Mucosa of rectum (tissue), 2 donors: ENCODE measurements at regions not wholly inside any gene's neighbourhood (a gene's known extent, or its start where the extent isn't known, plus 50 kb on each side); places are given as distances from the start of the nearest gene placed in this dataset.
A peak's percentile ranks its signal among the peaks of the same experiment; 100 is the strongest.

ENCODE experiments used
- H3K27ac ChIP-seq, 2 donors: one replicate each; pipeline ENCODE4 v1.7.0; 2013; ENCODE audit warnings: inconsistent platforms in 2 of 2, low read depth in 2 of 2, low read length in 2 of 2
- H3K27me3 ChIP-seq, 2 donors: one replicate each; pipeline ENCODE4 v1.7.0; 2013; ENCODE audit warnings: low read length in 2 of 2; ENCODE audit not compliant: control insufficient read depth in 2 of 2, insufficient read depth in 2 of 2
- H3K36me3 ChIP-seq, 2 donors: one replicate each; pipeline ENCODE4 v1.7.0; 2013; ENCODE audit warnings: low read length in 2 of 2; ENCODE audit not compliant: control insufficient read depth in 2 of 2, insufficient read depth in 2 of 2
- H3K4me1 ChIP-seq, 2 donors: one replicate each; pipeline ENCODE4 v1.7.0; 2013; ENCODE audit warnings: low read length in 2 of 2, mild to moderate bottlenecking in 1 of 2; ENCODE audit not compliant: control insufficient read depth in 2 of 2, insufficient read depth in 2 of 2
- H3K4me3 ChIP-seq, 2 donors: one replicate each; pipeline ENCODE4 v1.7.0; 2013; ENCODE audit warnings: low read length in 2 of 2
- H3K9ac ChIP-seq, 2 donors: one replicate each; pipeline ENCODE4 v1.7.0; 2013; ENCODE audit warnings: low read length in 2 of 2, low read depth in 1 of 2, mild to moderate bottlenecking in 1 of 2
- H3K9me3 ChIP-seq, 2 donors: one replicate each; pipeline ENCODE4 v1.7.0; 2013; ENCODE audit warnings: low read length in 2 of 2; ENCODE audit not compliant: control insufficient read depth in 2 of 2
- donor health status: healthy.
- donor health status: Normal muscosa, but diverticular disease.

DNA sequence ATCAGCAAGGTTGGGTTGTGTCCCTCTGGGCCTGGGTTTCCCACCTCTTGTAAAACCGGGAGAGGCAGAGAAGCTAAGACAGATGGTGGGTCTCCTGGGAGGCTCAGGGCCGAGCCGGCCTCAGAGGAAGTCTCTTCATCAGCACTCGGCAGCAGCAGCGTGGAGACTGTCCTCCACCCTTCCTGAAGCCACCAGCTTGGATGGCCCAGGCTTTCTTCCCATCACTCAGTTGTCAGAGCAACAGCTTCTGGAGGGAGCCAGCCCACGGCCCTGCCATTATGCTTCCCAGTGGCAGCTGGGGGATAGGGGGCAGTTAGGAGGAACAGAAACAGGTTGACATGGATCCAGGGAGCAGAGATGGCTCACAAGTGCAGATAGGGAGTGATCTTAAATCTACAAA is 191.0 kb downstream of the KATNAL1 start:
- H3K9ac ChIP-seq: no peak overlapping the region
- H3K9me3 ChIP-seq: no peaks in the 10 kb centered on the region
- no peak overlapping the region for H3K27ac ChIP-seq
- H3K4me1 ChIP-seq: peaks cover 13 to 15% of the 10 kb centered on the region in 2 donors
- H3K27me3 ChIP-seq: no peaks in the 10 kb centered on the region
- no peaks in the 10 kb centered on the region for H3K36me3 ChIP-seq
- no peak overlapping the region for H3K4me3 ChIP-seq

DNA sequence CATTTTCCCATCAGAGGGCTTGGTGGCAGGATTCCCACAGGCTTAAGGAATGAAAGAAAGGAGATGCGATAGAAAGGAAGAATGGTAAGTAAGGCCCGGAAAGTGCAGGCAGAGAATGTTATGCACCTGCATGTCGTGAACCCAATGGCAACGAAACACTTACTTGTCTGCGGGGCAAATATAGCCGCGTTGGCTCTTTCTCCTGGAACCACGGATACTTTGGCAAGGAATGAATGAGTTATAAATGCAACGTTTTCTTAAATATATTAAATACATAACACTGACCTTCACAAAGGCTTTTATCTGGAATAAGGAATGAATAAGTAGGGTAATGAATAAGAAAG is 192.1 kb downstream of the KATNAL1 start:
- Histone ChIP-seq H3K4me1 (peaks cover 13 to 15% of the 10 kb centered on the region in 2 donors), H3K9me3 (no peaks in the 10 kb centered on the region), H3K27ac (no peak overlapping the region), H3K36me3 (no peaks in the 10 kb centered on the region), H3K9ac (peak overlapping the region; percentile 68 to 72), H3K27me3 (no peaks in the 10 kb centered on the region), H3K4me3 (peak overlapping the region; percentile 54 to 71)

DNA sequence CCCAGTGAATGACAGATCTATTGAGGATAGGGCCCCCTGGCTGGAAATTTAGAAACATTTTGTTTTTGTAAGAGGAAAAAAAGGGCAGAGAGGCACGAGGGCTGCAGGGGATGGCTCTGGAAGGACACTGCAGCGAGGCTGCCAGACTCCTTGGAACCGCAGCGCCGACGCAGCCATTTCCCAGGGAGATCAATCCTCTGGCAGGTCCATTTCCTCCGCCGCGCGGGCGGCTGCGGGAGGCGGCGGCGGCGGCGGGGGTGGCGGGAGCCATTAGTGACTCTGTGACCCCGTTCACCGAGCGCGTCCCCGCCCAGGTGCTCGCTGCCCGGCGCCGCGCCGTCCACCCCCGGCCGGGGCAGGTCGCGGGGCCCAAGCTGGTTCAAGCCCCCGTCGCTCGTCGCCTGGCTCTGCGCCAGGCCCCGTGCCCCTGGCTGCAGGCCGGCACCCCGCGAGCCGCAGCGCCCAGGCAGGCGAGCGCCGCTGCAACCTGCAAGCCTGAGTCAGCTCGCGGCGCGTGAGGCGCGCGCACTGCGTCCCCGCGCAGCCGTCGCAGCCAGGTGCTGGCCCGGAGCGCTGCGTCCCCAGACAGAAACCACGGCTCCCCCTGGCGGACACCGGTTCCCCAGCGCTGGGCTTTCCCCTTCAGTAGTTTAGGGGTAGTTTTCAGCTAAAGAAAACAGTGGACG is 192.6 kb downstream of the KATNAL1 start:
- Histone ChIP-seq H3K9ac (peak overlapping the region; percentile 68 to 72), H3K27ac (peak overlapping the region; percentile 75 to 83), H3K4me3 (peak overlapping the region; percentile 54 to 71), H3K9me3 (no peaks in the 10 kb centered on the region), H3K36me3 (no peaks in the 10 kb centered on the region), H3K27me3 (no peaks in the 10 kb centered on the region), H3K4me1 (peaks cover 9 to 15% of the 10 kb centered on the region in 2 donors)

DNA sequence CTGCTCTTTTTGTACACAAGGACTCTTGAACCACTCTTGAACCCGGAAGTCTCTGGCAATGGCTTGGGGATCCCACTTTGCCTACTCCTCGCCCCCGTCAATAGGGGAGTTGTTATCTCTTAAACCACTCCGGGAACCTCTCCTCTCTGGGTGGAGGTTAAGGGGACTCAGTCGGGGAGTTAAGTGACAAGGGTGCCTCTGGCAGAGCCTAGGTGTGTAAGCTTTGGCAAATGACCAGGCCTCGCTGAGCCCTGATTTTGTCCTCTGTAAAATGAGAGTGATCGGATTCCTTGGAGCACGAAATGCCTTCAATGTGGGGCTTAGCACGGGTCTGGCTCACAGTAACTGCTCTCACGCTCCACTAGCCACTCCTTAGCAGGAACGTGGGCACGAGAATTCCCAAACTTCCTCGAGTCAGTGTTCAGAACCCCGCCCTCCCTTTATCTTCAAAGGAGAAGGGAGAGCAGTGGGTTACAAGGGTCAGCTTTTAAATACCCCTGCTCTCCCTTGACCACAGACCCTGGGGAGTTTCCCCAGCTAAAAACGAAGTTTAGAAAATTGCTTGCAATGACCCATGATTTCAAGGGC is 193.3 kb downstream of the KATNAL1 start:
- no peaks in the 10 kb centered on the region for H3K36me3 ChIP-seq
- no peaks in the 10 kb centered on the region for H3K9me3 ChIP-seq
- H3K4me1 ChIP-seq: peaks cover 10 to 20% of the 10 kb centered on the region in 2 donors
- peak overlapping the region; percentile 75 to 83 for H3K27ac ChIP-seq
- H3K9ac ChIP-seq: peak overlapping the region; percentile 68 to 72
- no peaks in the 10 kb centered on the region for H3K27me3 ChIP-seq
- H3K4me3 ChIP-seq: peak overlapping the region; percentile 54 to 71

DNA sequence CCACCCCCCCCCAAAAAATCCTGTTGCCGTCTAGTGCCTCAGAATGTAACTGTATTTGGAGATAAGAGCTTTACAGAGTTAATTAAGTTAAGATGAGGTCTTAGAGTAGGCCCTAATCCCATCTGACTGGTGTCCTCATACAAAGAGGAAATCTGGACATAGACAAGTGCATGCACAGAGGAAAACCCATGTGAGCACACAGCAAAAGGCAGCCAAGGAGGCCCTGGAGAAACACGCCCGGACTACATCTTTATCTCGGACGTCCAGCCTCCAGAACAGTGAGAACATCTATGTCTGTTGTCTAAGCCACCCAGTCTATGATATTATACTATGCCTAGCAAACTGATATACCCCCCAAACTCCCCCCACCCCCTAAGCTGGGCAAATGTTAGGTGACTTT is 193.8 kb downstream of the KATNAL1 start:
- H3K36me3 ChIP-seq: no peaks in the 10 kb centered on the region
- H3K27ac ChIP-seq: peak overlapping the region; percentile 75 to 83
- H3K4me3 ChIP-seq: no peak overlapping the region
- peak overlapping the region; percentile 42 to 72 for H3K9ac ChIP-seq
- H3K9me3 ChIP-seq: no peaks in the 10 kb centered on the region
- H3K4me1 ChIP-seq: peaks cover 11 to 25% of the 10 kb centered on the region in 2 donors
- no peaks in the 10 kb centered on the region for H3K27me3 ChIP-seq

DNA sequence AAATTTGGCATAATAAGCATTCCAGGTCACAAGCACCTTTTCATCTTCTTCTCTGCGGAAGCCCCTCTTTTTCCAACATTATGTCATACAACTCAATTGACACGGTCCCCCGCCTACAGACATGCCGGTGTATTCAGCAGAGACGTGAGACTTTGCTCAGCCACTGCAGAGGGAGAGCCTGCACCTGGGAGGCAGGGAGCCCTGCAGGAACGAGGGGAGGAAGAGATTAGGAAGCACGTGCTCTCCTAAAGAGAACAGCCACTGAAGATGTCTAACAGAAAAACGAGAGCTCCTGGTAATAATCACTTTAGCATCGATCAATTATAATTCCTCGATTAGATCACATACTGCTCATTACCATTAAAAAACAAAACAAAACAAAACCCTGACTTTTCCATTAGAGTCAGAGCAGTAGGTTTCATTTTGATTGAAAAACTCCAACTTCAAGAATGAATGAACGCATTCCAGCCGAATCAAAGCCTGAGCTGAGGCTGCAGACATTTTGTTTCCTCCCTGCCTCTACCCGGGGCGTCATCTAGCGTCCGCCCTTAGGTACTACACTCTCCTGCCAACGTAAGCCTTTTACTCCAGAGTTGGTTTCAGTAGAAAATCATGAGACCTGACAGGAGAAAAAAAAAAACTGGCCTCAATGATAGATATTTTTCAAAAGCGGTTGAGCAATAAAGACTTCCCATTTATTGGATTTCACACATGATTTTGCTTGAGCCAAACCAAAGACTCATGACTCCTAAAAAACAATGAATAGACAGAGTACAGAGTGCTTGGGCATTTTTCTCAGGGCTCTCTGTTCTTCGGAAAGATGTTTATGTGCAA is 194.5 kb downstream of the KATNAL1 start:
- H3K27me3 ChIP-seq: no peaks in the 10 kb centered on the region
- peak overlapping the region; percentile 75 to 83 for H3K27ac ChIP-seq
- no peaks in the 10 kb centered on the region for H3K9me3 ChIP-seq
- H3K4me3 ChIP-seq: peak overlapping the region in 1 of 2 donors; percentile 2
- H3K4me1 ChIP-seq: peaks cover 17 to 30% of the 10 kb centered on the region in 2 donors
- H3K9ac ChIP-seq: peak overlapping the region in 1 of 2 donors; percentile 72
- H3K36me3 ChIP-seq: no peaks in the 10 kb centered on the region

DNA sequence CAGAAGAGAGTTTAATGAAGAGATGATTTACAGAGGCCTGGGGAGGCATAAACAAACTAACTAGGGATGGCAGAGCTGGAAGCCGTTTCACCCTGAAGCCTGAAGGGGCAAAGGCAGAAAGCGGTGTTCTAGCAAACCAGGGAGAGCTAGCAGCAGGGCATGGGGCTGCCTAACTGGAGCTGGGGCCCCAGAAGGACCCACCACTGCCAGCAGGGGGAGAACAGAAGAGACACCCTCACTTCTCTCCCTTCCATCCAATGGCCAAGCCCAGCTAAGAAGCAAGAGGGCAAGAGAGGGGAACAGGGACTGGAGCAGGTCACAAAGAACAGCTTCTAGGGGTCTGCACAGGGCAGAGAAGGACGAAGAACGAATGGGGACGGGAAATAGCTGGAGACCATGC is 195.5 kb downstream of the KATNAL1 start:
- Histone ChIP-seq H3K4me1 (peaks cover 17 to 30% of the 10 kb centered on the region in 2 donors), H3K9me3 (no peaks in the 10 kb centered on the region), H3K27ac (no peak overlapping the region), H3K27me3 (no peaks in the 10 kb centered on the region), H3K9ac (no peak overlapping the region), H3K4me3 (no peak overlapping the region), H3K36me3 (no peaks in the 10 kb centered on the region)

DNA sequence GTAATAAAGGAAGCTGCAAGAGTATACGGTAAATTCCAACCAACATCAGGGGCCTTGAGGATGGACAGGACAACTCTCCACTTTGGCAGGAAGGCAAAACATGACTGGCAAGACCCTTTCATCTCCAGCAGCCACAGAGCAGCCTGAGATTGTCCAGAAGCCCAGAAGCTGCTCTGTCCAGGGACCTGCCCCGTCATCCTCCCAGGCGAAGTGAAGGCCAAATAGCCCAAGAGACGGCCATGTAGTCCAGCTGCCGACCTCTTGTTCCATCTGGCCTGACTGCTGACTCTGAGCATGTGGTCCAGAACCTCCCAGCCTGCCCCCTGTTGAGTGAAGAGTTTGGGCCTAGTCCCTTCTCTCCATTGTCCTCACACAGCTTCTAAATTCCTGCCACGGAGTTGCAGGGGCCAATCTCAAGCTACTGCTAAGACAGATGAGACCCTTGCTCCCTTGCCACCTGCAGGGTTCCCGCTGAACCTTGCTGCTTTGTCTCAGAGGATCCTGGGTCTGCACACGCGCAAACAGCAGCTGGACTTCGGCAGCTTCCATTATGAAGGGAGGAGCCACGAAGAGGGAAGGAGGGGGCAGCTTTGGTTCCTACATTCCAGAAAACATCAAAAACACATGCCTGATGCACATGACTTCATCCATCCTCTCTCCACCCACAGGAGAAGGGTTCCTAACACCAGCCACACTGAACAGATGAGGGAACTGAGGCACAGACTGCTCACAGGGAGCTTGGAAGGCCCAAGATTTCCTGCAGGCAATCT is 196.9 kb downstream of the KATNAL1 start:
- H3K4me1 ChIP-seq: peaks cover 17 to 30% of the 10 kb centered on the region in 2 donors
- no peaks in the 10 kb centered on the region for H3K9me3 ChIP-seq
- H3K9ac ChIP-seq: no peak overlapping the region
- no peaks in the 10 kb centered on the region for H3K36me3 ChIP-seq
- no peak overlapping the region for H3K4me3 ChIP-seq
- no peak overlapping the region for H3K27ac ChIP-seq
- H3K27me3 ChIP-seq: no peaks in the 10 kb centered on the region

DNA sequence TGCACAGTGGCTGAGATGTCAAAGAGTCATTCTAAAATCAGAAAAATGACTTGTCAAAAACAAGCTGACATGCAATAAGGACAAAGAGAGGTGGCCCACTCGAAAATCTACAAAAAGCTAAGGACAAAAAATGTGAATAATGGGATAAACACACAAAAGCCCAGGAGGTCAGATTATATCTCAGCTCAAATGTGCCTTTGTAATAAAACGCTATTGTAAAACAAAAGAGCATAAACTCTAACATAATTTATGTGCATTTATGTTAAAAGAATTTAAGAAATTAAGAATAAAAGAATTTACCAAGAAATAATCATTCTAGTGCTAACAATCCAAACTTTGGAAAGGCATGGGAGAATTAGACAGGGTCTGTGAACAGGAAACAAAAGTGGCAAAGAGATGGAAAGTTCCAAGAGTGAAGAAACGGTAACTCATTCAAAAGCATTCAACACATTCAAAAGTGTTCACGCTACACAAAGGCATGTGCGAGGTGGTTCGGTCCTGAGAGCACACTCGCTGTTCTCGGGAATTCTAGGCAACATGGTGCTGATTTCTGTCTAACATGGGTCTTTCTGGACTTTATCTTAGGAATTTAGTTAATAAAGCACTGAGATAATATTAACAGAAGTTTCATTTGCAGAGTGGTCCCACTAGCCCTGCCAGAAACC is 197.7 kb downstream of the KATNAL1 start:
- Histone ChIP-seq H3K27me3 (no peaks in the 10 kb centered on the region), H3K9ac (peak overlapping the region; percentile 10 to 36), H3K9me3 (no peaks in the 10 kb centered on the region), H3K4me3 (no peak overlapping the region), H3K4me1 (peaks cover 17 to 30% of the 10 kb centered on the region in 2 donors), H3K36me3 (no peaks in the 10 kb centered on the region), H3K27ac (peak overlapping the region; percentile 74 to 85)
